Lower leg skin (tissue), 3 donors: ENCODE measurements at regions not wholly inside any gene's neighbourhood (a gene's known extent, or its start where the extent isn't known, plus 50 kb on each side); places are given as distances from the start of the nearest gene placed in this dataset.

Experiments
- POLR2A ChIP-seq, 2 donors: fragments of 450-650 bp; IDR thresholded peaks; one replicate each; pipeline ENCODE4 v1.6.1; 2016 to 2017; ENCODE audit warnings: antibody characterized with exemption in 2 of 2, mild to moderate bottlenecking in 1 of 2, moderate library complexity in 1 of 2
- TF ChIP-seq, protein P1 (sequence below), 3 donors: fragments of 450-650 bp; IDR thresholded peaks; one replicate each; pipeline ENCODE4 v1.5.1; 2016; ENCODE audit warnings: antibody characterized with exemption in 3 of 3, mild to moderate bottlenecking in 3 of 3, moderate library complexity in 2 of 3

DNA sequence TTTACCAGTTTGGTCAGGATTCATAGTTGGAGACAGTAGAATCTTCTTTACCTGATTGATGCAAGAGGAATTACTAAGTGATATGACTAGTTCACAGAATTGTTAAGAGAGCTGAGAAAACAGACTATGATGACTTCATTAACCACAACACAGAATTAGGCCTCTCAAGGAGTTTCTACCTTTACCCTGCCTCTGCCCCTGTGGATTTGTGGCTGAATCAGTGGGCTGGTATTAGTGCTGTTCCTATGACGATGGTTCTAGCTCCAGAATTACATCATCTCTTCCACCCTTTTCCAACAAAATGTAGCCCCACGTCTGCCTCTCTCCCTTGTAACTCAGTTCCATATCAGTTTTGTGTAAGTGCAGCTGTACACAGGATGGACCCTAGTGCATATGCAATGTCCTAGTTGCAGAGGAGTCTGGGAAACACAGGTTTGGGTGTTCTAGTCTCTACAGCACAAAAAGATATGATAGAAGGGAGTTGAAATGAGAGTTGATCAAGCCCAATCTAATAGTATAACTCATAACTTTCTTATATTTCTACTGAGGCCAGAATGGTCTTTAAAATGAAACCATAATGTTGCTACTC, 99.3 kb downstream of the ANXA5 start:
- TF ChIP-seq, protein P1, sequence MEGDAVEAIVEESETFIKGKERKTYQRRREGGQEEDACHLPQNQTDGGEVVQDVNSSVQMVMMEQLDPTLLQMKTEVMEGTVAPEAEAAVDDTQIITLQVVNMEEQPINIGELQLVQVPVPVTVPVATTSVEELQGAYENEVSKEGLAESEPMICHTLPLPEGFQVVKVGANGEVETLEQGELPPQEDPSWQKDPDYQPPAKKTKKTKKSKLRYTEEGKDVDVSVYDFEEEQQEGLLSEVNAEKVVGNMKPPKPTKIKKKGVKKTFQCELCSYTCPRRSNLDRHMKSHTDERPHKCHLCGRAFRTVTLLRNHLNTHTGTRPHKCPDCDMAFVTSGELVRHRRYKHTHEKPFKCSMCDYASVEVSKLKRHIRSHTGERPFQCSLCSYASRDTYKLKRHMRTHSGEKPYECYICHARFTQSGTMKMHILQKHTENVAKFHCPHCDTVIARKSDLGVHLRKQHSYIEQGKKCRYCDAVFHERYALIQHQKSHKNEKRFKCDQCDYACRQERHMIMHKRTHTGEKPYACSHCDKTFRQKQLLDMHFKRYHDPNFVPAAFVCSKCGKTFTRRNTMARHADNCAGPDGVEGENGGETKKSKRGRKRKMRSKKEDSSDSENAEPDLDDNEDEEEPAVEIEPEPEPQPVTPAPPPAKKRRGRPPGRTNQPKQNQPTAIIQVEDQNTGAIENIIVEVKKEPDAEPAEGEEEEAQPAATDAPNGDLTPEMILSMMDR (IDR thresholded peaks at IDR 0.05), result no peak
- no peak for TF ChIP-seq POLR2A (IDR thresholded peaks at IDR 0.05)
